ENCODE measurements at regions not wholly inside any gene's neighbourhood (a gene's known extent, or its start where the extent isn't known, plus 50 kb on each side); places are given as distances from the start of the nearest gene placed in this dataset.

DNA sequence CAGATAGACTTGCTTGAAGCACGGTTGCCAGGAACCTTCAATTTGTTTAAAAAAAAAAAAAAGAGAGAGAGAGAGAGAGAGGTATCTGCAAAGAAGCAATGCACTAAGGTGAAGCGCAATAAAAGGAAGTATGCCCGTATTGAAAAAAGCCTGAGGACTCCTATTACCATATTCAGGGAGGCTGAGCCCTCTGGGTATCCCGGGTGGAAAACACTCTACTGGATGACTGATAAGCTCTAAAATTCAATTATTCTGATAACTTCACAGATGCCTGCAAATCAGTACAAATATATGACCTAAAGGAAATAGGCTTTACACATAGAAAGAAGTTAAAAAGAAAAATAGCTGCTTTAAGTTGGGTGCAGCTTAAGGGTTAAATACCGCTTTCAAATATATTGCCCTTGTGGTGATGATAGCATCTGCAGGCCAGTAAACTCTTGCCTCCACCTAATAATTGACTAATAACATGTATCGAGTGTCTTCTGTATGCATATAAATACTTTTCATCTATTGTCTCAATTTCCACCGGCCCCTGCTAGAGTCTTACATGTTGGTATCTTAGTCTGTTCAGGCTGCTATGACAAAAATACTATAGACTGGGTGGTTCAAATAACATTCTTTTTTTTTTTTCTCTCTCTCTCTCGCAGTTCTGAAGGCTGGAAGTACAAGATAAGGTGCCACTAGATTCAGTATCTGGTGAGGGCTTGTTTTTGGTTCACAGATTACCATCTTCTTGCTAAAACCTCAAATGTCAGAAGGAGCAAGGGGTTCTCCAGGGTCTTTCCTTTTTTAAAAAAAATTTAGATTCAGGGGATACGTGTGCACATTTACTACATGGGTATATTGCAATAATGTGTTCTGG, 187.4 kb upstream of the JARID2 start:
- H3K27ac ChIP-seq = no peak overlapping the region
- H3K9ac ChIP-seq = no peak overlapping the region
- no peaks in the 10 kb centered on the region for H3K27me3 ChIP-seq (ENCODE audit: control insufficient read depth, insufficient read depth, low read length)
- no peak overlapping the region for H2AFZ ChIP-seq
- no peaks in the 10 kb centered on the region for H3K4me1 ChIP-seq
- no peaks in the 10 kb centered on the region for H3K79me2 ChIP-seq
- H3K9me3 ChIP-seq (ENCODE audit: control insufficient read depth, low read length) = no peaks in the 10 kb centered on the region
- no peak overlapping the region for H3K4me2 ChIP-seq (ENCODE audit: low read length)
- TF ChIP-seq CTCF (IDR thresholded peaks at IDR 0.05) = no peak
- no peaks in the 10 kb centered on the region for H3K36me3 ChIP-seq (ENCODE audit: control insufficient read depth, insufficient read depth, low read length)
- H3K4me3 ChIP-seq (ENCODE audit: low read depth, low read length) = no peak overlapping the region

GRCh38 chr6:15061180-15061641, 184.7 kb upstream of the JARID2 start:
- Histone ChIP-seq H3K79me2 (no peaks in the 10 kb centered on the region), H3K36me3 (ENCODE audit: control insufficient read depth, insufficient read depth, low read length) (no peaks in the 10 kb centered on the region), H3K4me2 (ENCODE audit: low read length) (no peak overlapping the region), H3K27me3 (ENCODE audit: control insufficient read depth, insufficient read depth, low read length) (no peaks in the 10 kb centered on the region), H3K4me3 (ENCODE audit: low read depth, low read length) (no peak overlapping the region), H3K4me1 (no peaks in the 10 kb centered on the region), H3K27ac (no peak overlapping the region), H3K9ac (no peak overlapping the region), H2AFZ (no peak overlapping the region), H3K9me3 (ENCODE audit: control insufficient read depth, low read length) (no peaks in the 10 kb centered on the region)
- TF ChIP-seq CTCF (IDR thresholded peaks at IDR 0.05) = no peak

DNA sequence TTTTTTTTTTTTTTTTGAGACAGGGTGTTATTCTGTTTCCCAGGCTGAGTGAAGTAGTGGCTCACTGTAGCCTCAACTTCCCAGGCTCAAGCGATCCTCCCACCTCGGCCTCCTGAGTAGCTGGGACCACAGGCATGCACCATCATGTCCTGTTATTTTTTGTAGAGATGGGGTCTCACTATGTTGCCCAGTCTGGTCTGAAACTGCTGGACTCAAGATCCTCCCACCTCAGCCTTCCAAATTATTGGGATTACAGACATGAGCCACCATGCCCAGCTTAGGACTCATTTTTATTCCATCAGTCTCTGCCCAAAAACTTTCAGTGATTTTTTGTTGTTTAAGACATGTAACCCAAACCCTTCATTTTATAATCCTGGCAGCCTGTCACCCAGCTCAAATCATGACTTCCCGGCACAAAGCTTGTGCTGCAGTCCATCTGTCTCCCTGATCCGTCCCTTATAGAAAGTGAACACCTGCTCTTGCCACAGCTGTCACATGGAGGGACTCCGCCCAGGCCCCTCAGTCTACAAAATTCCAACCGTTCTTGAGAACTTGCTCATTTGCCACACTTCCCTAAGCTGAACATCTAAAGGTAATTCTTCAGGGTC, 183.9 kb upstream of the JARID2 start:
- Histone ChIP-seq H3K9ac (no peak overlapping the region), H3K79me2 (no peaks in the 10 kb centered on the region), H3K27ac (no peak overlapping the region), H3K4me1 (no peaks in the 10 kb centered on the region), H3K27me3 (ENCODE audit: control insufficient read depth, insufficient read depth, low read length) (no peaks in the 10 kb centered on the region), H2AFZ (no peak overlapping the region), H3K4me2 (ENCODE audit: low read length) (no peak overlapping the region), H3K4me3 (ENCODE audit: low read depth, low read length) (no peak overlapping the region), H3K9me3 (ENCODE audit: control insufficient read depth, low read length) (no peaks in the 10 kb centered on the region), H3K36me3 (ENCODE audit: control insufficient read depth, insufficient read depth, low read length) (no peaks in the 10 kb centered on the region)
- no peak for TF ChIP-seq CTCF (IDR thresholded peaks at IDR 0.05)

GRCh38 chr6:15062516-15063252, 183.2 kb upstream of the JARID2 start:
- TF ChIP-seq CTCF (IDR thresholded peaks at IDR 0.05) = no peak
- H3K79me2 ChIP-seq = no peaks in the 10 kb centered on the region
- no peaks in the 10 kb centered on the region for H3K27me3 ChIP-seq (ENCODE audit: control insufficient read depth, insufficient read depth, low read length)
- no peak overlapping the region for H3K4me3 ChIP-seq (ENCODE audit: low read depth, low read length)
- no peak overlapping the region for H3K27ac ChIP-seq
- no peaks in the 10 kb centered on the region for H3K9me3 ChIP-seq (ENCODE audit: control insufficient read depth, low read length)
- H3K36me3 ChIP-seq (ENCODE audit: control insufficient read depth, insufficient read depth, low read length) = no peaks in the 10 kb centered on the region
- no peak overlapping the region for H2AFZ ChIP-seq
- H3K9ac ChIP-seq = no peak overlapping the region
- H3K4me1 ChIP-seq = no peaks in the 10 kb centered on the region
- H3K4me2 ChIP-seq (ENCODE audit: low read length) = no peak overlapping the region

Data from parathyroid adenoma (tissue), 2 donors.